Progenitor cell of endocrine pancreas (in vitro differentiated cells): ENCODE measurements at regions not wholly inside any gene's neighbourhood (a gene's known extent, or its start where the extent isn't known, plus 50 kb on each side); places are given as distances from the start of the nearest gene placed in this dataset.

Experiments used
- DNase-seq: peaks from one replicate; pipeline ENCODE4 v3.0.0; 2021; ENCODE audit warnings: low spot score; ENCODE audit not compliant: unreplicated experiment
- H3K27ac Mint-ChIP-seq: 2 replicates; pipeline ENCODE4 v1.8.0; 2021; ENCODE audit warnings: mild to moderate bottlenecking, moderate library complexity, mixed read lengths
- H3K27me3 Mint-ChIP-seq: 2 replicates; pipeline ENCODE4 v1.8.0; 2021; ENCODE audit warnings: mixed read lengths
- H3K36me3 Mint-ChIP-seq: 2 replicates; pipeline ENCODE4 v1.8.0; 2022; ENCODE audit warnings: mixed read lengths; ENCODE audit not compliant: insufficient read depth
- H3K4me1 Mint-ChIP-seq: 2 replicates; pipeline ENCODE4 v1.8.0; 2021; ENCODE audit warnings: low read depth, mixed read lengths
- H3K4me3 Mint-ChIP-seq: 2 replicates; pipeline ENCODE4 v1.8.0; 2021; ENCODE audit warnings: low read depth, mild to moderate bottlenecking, moderate library complexity, mixed read lengths
- H3K9me3 Mint-ChIP-seq: 2 replicates; pipeline ENCODE4 v1.8.0; 2021; ENCODE audit warnings: low read depth, mixed read lengths
- CTCF ChIP-seq: fragments of 200-600 bp; sonication (generic); IDR thresholded peaks from one replicate; pipeline ENCODE4 v1.5.0; 2021; ENCODE audit warnings: antibody characterized with exemption, mild to moderate bottlenecking; ENCODE audit not compliant: unreplicated experiment

DNA sequence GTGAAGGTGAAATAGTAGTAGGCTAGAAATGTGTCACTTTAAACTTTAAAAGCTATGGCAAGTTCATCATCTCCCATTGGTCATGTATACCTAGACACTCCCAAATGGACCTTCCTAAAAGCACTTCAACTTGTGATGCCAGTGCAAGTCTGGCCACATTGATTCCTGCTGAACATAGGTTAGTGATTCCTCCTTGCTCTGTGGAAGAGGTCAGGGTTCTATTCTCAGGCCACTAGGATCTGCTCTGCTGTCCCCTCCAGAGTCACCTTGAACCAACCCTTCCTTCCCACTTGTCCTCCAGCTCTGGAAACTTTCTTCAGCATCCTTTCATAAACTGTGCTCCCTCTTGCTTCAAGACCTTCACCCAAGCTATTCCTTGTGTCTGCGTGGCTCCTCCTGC is 301.7 kb downstream of the RPLP1 start:
- no peak for TF ChIP-seq CTCF
- H3K9me3 Mint-ChIP-seq = peaks cover 7% of the 10 kb centered on the region
- no peaks in the 10 kb centered on the region for H3K4me1 Mint-ChIP-seq
- H3K4me3 Mint-ChIP-seq = no peak overlapping the region
- H3K36me3 Mint-ChIP-seq = no peaks in the 10 kb centered on the region
- H3K27ac Mint-ChIP-seq = no peak overlapping the region
- no peak for DNase-seq
- peaks cover 59% of the 10 kb centered on the region for H3K27me3 Mint-ChIP-seq

DNA sequence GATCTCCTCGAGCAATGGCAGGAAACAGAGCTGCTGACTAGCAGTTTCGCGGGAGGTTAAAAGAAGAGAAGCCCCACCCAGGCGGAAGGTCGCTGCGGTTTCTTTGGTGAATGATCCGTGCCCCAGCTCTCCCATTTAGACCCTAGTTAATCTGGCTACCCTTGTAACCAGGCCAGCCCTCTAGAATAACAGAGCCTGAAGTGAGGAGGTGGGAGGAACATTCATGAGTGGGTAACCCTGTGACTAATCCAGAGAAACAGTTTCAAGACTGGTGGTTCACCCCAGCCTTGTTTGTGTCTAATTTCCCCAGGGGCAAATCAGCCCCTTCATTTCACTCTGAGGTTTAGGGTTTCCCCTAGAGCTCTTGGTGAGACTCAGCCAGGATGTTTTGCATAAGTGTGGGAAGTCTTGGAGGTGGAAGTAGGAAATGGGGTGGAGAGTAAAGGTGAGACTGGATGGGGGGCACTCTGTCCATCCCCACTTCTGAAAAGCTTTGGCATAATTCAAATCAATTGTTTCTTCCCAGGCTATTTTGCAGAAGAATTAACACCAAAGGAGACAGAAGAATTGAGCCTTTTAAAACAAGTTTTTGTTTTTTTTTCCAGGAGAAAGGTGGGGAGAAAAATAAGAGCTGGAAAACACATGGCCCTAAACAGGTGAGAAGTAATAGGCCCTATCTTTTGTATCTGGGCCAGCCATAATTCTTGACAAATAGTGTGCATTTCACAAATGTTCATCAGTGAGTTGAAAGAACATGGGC is 303.1 kb downstream of the RPLP1 start:
- no peaks in the 10 kb centered on the region for H3K4me1 Mint-ChIP-seq
- no peak for DNase-seq
- peaks cover 67% of the 10 kb centered on the region for H3K27me3 Mint-ChIP-seq
- no peaks in the 10 kb centered on the region for H3K36me3 Mint-ChIP-seq
- H3K27ac Mint-ChIP-seq = no peak overlapping the region
- TF ChIP-seq CTCF = no peak
- peaks cover 7% of the 10 kb centered on the region for H3K9me3 Mint-ChIP-seq
- H3K4me3 Mint-ChIP-seq = no peak overlapping the region

DNA sequence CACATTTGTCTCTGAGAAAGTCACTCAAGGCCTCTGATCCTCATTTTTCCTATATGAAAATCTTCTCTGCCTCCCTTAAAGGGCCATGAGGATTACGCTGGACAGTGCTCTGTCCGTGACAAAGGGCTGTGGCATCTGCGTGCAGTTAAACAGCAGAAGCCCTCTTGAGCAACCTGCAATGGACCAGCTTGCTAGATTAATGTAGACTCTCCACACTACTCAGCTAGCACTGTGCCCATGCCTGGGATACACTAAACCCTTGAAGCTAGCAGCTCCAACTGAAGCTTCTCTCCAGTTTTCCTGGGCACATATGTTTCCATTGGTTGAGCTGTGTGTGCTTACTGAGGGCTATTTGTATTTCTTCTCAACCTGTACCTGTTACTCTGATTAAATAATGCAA is 303.8 kb downstream of the RPLP1 start:
- H3K4me1 Mint-ChIP-seq = no peaks in the 10 kb centered on the region
- H3K27ac Mint-ChIP-seq = no peak overlapping the region
- H3K4me3 Mint-ChIP-seq = no peak overlapping the region
- peaks cover 67% of the 10 kb centered on the region for H3K27me3 Mint-ChIP-seq
- peaks cover 7% of the 10 kb centered on the region for H3K9me3 Mint-ChIP-seq
- no peaks in the 10 kb centered on the region for H3K36me3 Mint-ChIP-seq
- no peak for TF ChIP-seq CTCF
- DNase-seq = no peak

DNA sequence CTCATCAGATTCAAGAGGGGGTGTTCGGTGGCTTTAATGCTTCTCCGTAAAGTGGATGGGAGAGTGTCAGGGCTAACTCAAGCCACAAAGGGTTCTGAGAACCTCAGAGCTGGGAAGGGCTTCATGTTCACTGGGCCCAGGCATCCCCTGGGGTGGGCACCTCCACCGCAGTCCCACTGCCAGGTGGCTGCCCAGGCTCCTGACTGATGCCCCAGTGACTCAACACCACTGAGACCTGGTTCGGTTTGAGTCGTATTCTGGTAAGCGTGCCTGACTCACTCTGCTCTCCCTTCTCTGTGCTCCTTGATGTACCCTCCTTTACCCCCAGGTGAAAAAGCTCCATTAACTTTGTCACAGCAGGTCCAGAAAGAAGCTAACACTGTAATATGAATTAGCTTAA is 304.6 kb downstream of the RPLP1 start:
- Mint-ChIP-seq H3K4me1 (no peaks in the 10 kb centered on the region), H3K27ac (no peak overlapping the region), H3K9me3 (peaks cover 7% of the 10 kb centered on the region), H3K36me3 (no peaks in the 10 kb centered on the region), H3K27me3 (peaks cover 63% of the 10 kb centered on the region), H3K4me3 (no peak overlapping the region)
- DNase-seq = no peak
- no peak for TF ChIP-seq CTCF

GRCh38 chr15:69758291-69758771 is 305.7 kb downstream of the RPLP1 start:
- no peak for TF ChIP-seq CTCF
- no peaks in the 10 kb centered on the region for H3K36me3 Mint-ChIP-seq
- H3K27me3 Mint-ChIP-seq = peaks cover 66% of the 10 kb centered on the region
- no peak for DNase-seq
- H3K27ac Mint-ChIP-seq = no peak overlapping the region
- H3K9me3 Mint-ChIP-seq = no peaks in the 10 kb centered on the region
- no peak overlapping the region for H3K4me3 Mint-ChIP-seq
- no peaks in the 10 kb centered on the region for H3K4me1 Mint-ChIP-seq
